SK-N-SH (cell line): ENCODE measurements at regions not wholly inside any gene's neighbourhood (a gene's known extent, or its start where the extent isn't known, plus 50 kb on each side); places are given as distances from the start of the nearest gene placed in this dataset.

Experiments used
- CTCF ChIA-PET: fragments of 300-600, 350-600 bp; formaldehyde crosslinking; extraction: SDS; loops from one replicate; lab custom pipeline; 2021; lab: Yijun Ruan, JAX
- POLR2A ChIA-PET: fragments of 350-600 bp; sonication (Branson Sonifier 250); formaldehyde crosslinking; extraction: SDS; loops from one replicate; lab custom pipeline; 2020; ENCODE audit warnings: antibody characterized with exemption, inconsistent platforms; lab: Yijun Ruan, JAX
- DNase-seq: peaks from one replicate; pipeline ENCODE4 v3.0.0; 2012
- H2AFZ ChIP-seq: fragments of 200-600 bp; sonication (generic); 2 replicates; pipeline ENCODE4 v1.8.1; 2016; ENCODE audit warnings: antibody characterized with exemption, mild to moderate bottlenecking, low read depth
- H3F3A ChIP-seq: fragments of 200-600 bp; sonication (generic); replicated peaks from 2 replicates; pipeline ENCODE3; 2016; ENCODE audit warnings: antibody characterized with exemption, mild to moderate bottlenecking; ENCODE audit not compliant: insufficient read depth
- H3K27ac ChIP-seq, 2 experiments: fragments of 200-500 bp in 1 of 2; fragments of 200-600 bp in 1 of 2; sonication (Bioruptor generic) in 1 of 2; sonication (generic), shearing (Covaris generic) in 1 of 2; 2 replicates each; pipeline versions ENCODE4 v1.5.1 to v1.6.1; 2014 to 2016; ENCODE audit warnings: low read depth in 2 of 2, inconsistent platforms in 1 of 2, low read length in 1 of 2, mild to moderate bottlenecking in 1 of 2, mixed read lengths in 1 of 2
- H3K27me3 ChIP-seq: fragments of 200-600 bp; sonication (generic), shearing (Covaris generic); 2 replicates; pipeline ENCODE4 v1.6.1; 2016; ENCODE audit warnings: mixed run types; ENCODE audit not compliant: insufficient read depth
- H3K36me3 ChIP-seq, 2 experiments: fragments of 200-500 bp in 1 of 2; fragments of 200-600 bp in 1 of 2; sonication (Bioruptor generic) in 1 of 2; sonication (generic) in 1 of 2; replicated peaks in 1 of 2; 2 replicates each; pipeline versions ENCODE3 to v1.5.1; 2014 to 2016; ENCODE audit warnings: low read length in 1 of 2, mild to moderate bottlenecking in 1 of 2; ENCODE audit not compliant: insufficient read depth in 2 of 2, control insufficient read depth in 1 of 2
- H3K4me1 ChIP-seq, 2 experiments: fragments of 200-500 bp in 1 of 2; fragments of 200-600 bp in 1 of 2; sonication (Bioruptor generic) in 1 of 2; sonication (generic), shearing (Covaris generic) in 1 of 2; 2 replicates each; pipeline versions ENCODE4 v1.5.1 to v1.6.1; 2014 to 2016; ENCODE audit warnings: low read depth in 1 of 2, low read length in 1 of 2, mixed run types in 1 of 2; ENCODE audit not compliant: insufficient read depth in 2 of 2, control insufficient read depth in 1 of 2
- H3K4me2 ChIP-seq: fragments of 200-600 bp; sonication (generic), shearing (Covaris generic); 2 replicates; pipeline ENCODE4 v1.6.1; 2017; ENCODE audit warnings: mixed run types
- H3K4me3 ChIP-seq, 2 experiments: fragments of 200-500 bp in 1 of 2; fragments of 200-600 bp in 1 of 2; sonication (Bioruptor generic) in 1 of 2; sonication (generic), shearing (Covaris generic) in 1 of 2; 2 replicates each; pipeline versions ENCODE4 v1.5.1 to v1.8.1; 2014 to 2016; ENCODE audit warnings: low read depth in 2 of 2, inconsistent platforms in 1 of 2, low read length in 1 of 2, mild to moderate bottlenecking in 1 of 2, mixed read lengths in 1 of 2, moderate library complexity in 1 of 2
- H3K79me2 ChIP-seq: fragments of 200-600 bp; sonication (generic); 2 replicates; pipeline ENCODE4 v1.8.1; 2017; ENCODE audit warnings: mild to moderate bottlenecking; ENCODE audit not compliant: insufficient read depth
- H3K9ac ChIP-seq: fragments of 200-600 bp; sonication (generic); 2 replicates; pipeline ENCODE4 v1.6.1; 2017; ENCODE audit warnings: mixed run types
- H3K9me2 ChIP-seq: fragments of 200-600 bp; sonication (generic); 2 replicates; pipeline ENCODE4 v1.6.1; 2017; ENCODE audit warnings: mixed run types
- H3K9me3 ChIP-seq: fragments of 200-600 bp; sonication (generic); 2 replicates; pipeline ENCODE4 v1.6.1; 2017; ENCODE audit warnings: mixed run types, mild to moderate bottlenecking, moderate library complexity
- H4K20me1 ChIP-seq: fragments of 200-600 bp; sonication (generic); 2 replicates; pipeline ENCODE4 v1.6.1; 2017; ENCODE audit warnings: mild to moderate bottlenecking, mixed run types; ENCODE audit not compliant: insufficient read depth
- ELF1 ChIP-seq: IDR thresholded peaks from 2 replicates; pipeline ENCODE4 v1.4.0; 2012
- EP300 ChIP-seq, 2 experiments: IDR thresholded peaks; 2 replicates each; pipeline versions ENCODE4 v1.4.0 to v1.6.1; 2012; ENCODE audit warnings: borderline replicate concordance in 1 of 2, low read depth in 1 of 2, low read length in 1 of 2
- EZH2phosphoT487 ChIP-seq: fragments of 200-600 bp; sonication (generic); IDR thresholded peaks from 2 replicates; pipeline ENCODE4 v1.6.1; 2017; ENCODE audit warnings: low read depth, mixed run types, mild to moderate bottlenecking, antibody characterized with exemption, moderate library complexity, borderline replicate concordance
- FOSL2 ChIP-seq: IDR thresholded peaks from 2 replicates; pipeline ENCODE4 v1.4.0; 2012; ENCODE audit warnings: low read depth, mild to moderate bottlenecking, moderate library complexity, borderline replicate concordance
- FOXM1 ChIP-seq: IDR thresholded peaks from 2 replicates; pipeline ENCODE4 v1.4.0; 2012; ENCODE audit warnings: low read depth, mild to moderate bottlenecking
- GABPA ChIP-seq: IDR thresholded peaks from 2 replicates; pipeline ENCODE4 v1.4.0; 2012; ENCODE audit warnings: low read depth, mild to moderate bottlenecking
- MEF2A ChIP-seq: IDR thresholded peaks from 2 replicates; pipeline ENCODE4 v1.4.0; 2012; ENCODE audit warnings: low read depth, borderline replicate concordance
- NFIC ChIP-seq: IDR thresholded peaks from 2 replicates; pipeline ENCODE4 v1.4.0; 2012; ENCODE audit warnings: borderline replicate concordance
- RAD21 ChIP-seq: IDR thresholded peaks from 2 replicates; pipeline ENCODE4 v1.6.1; 2012; ENCODE audit warnings: mild to moderate bottlenecking, low read length
- RCOR1 ChIP-seq: fragments of 150-350 bp; IDR thresholded peaks from 2 replicates; pipeline ENCODE4 v1.6.1; 2017; ENCODE audit warnings: antibody characterized with exemption, low read length
- RXRA ChIP-seq: IDR thresholded peaks from 2 replicates; pipeline ENCODE4 v1.4.0; 2012; ENCODE audit warnings: low read depth, mild to moderate bottlenecking, borderline replicate concordance
- SIN3A ChIP-seq: IDR thresholded peaks from 2 replicates; pipeline ENCODE4 v1.6.1; 2012; ENCODE audit warnings: low read depth, mild to moderate bottlenecking, low read length, moderate library complexity, borderline replicate concordance
- TAF1 ChIP-seq: IDR thresholded peaks from 2 replicates; pipeline ENCODE4 v1.6.1; 2012; ENCODE audit warnings: low read depth, mild to moderate bottlenecking, low read length, moderate library complexity, borderline replicate concordance
- TEAD4 ChIP-seq: IDR thresholded peaks from 2 replicates; pipeline ENCODE4 v1.4.0; 2012; ENCODE audit warnings: mild to moderate bottlenecking, borderline replicate concordance; ENCODE audit not compliant: insufficient read depth
- YY1 ChIP-seq: IDR thresholded peaks from 2 replicates; pipeline ENCODE4 v1.4.0; 2012; ENCODE audit warnings: low read depth, mild to moderate bottlenecking
- WGBS: methylation state at CpG from one replicate; pipeline ENCODE4 v1.1.6; 2017; ENCODE audit warnings: low lambda C conversion rate; 5-methylcytosine and 5-hydroxymethylcytosine counted together
- TF ChIP-seq, protein P1 (sequence below): IDR thresholded peaks from 2 replicates; pipeline ENCODE4 v1.4.0; 2012; ENCODE audit warnings: low read depth, borderline replicate concordance
- TF ChIP-seq, protein P2 (sequence below): fragments of 150-350 bp; IDR thresholded peaks from 2 replicates; pipeline ENCODE4 v1.6.1; 2017; ENCODE audit warnings: antibody characterized with exemption, low read length, low read depth, borderline replicate concordance
- TF ChIP-seq, protein P3 (sequence below): fragments of 200-600 bp; sonication (generic); IDR thresholded peaks from 2 replicates; pipeline ENCODE4 v1.6.1; 2017; ENCODE audit warnings: antibody characterized with exemption, mild to moderate bottlenecking, moderate library complexity
- TF ChIP-seq, protein P4 (sequence below): IDR thresholded peaks from 2 replicates; pipeline ENCODE4; 2012
- TF ChIP-seq, protein P5 (sequence below): IDR thresholded peaks from 2 replicates; pipeline ENCODE4 v1.6.1; 2012; ENCODE audit warnings: mild to moderate bottlenecking, low read depth, low read length, moderate library complexity

DNA sequence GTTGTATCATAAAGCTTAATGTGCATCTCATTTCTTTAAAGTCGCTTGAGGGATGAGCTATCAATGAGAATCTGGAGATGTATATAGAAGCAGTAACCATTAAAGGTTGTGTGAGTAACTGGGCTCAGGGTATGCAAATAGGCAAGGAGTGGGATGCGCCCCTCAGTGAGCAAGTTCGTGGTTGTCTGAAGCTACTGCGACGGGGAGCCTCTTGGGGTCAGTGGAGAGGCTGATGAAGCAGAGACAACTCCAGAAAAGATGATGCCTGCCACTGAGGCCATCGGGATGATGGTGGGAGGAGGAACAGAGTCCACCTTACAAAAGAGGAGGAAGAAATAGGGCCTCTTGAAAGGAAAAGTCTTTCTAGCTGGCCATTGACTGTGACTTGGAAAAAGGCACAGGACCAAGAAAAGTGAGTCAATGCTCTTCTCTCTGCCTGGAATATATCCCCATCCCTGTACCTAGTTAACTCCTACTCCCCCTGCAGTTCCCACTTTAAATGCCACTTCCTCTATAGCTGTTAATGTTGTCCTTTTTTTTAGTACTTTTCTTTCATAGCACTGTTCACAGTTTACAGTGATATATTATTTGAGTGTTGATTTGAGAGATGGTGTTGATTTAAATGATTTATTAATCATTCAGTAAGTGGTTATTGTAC lies 51.4 kb upstream of the LSM6 start:
- H3K27me3 ChIP-seq = no peaks in the 10 kb centered on the region
- no peak for DNase-seq

More for the DNA sequence above, 51.4 kb upstream of the LSM6 start:
- 66% methylated on average over 6 of the region's 6 CpGs for WGBS
- Histone ChIP-seq H3K9me2 (no peaks in the 10 kb centered on the region), H3K4me2 (no peak overlapping the region), H3K79me2 (no peaks in the 10 kb centered on the region), H3K36me3 (no peaks in the 10 kb centered on the region), H3K4me3 (no peak overlapping the region), H3K9ac (no peak overlapping the region), H3K9me3 (no peaks in the 10 kb centered on the region), H3K4me1 (no peaks in the 10 kb centered on the region), H3F3A (no peaks in the 10 kb centered on the region), H3K27ac (no peak overlapping the region), H2AFZ (no peak overlapping the region), H4K20me1 (no peaks in the 10 kb centered on the region)
- POLR2A ChIA-PET = no interaction called here
- TF ChIP-seq RXRA = no peak
- TF ChIP-seq, protein P1, sequence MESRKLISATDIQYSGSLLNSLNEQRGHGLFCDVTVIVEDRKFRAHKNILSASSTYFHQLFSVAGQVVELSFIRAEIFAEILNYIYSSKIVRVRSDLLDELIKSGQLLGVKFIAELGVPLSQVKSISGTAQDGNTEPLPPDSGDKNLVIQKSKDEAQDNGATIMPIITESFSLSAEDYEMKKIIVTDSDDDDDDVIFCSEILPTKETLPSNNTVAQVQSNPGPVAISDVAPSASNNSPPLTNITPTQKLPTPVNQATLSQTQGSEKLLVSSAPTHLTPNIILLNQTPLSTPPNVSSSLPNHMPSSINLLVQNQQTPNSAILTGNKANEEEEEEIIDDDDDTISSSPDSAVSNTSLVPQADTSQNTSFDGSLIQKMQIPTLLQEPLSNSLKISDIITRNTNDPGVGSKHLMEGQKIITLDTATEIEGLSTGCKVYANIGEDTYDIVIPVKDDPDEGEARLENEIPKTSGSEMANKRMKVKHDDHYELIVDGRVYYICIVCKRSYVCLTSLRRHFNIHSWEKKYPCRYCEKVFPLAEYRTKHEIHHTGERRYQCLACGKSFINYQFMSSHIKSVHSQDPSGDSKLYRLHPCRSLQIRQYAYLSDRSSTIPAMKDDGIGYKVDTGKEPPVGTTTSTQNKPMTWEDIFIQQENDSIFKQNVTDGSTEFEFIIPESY = no peak
- TF ChIP-seq ELF1 = no peak
- no peak for TF ChIP-seq TAF1
- TF ChIP-seq FOXM1 = no peak
- TF ChIP-seq GABPA = no peak
- no peak for TF ChIP-seq RCOR1
- TF ChIP-seq MEF2A = no peak
- no peak for TF ChIP-seq RAD21
- TF ChIP-seq, protein P2, sequence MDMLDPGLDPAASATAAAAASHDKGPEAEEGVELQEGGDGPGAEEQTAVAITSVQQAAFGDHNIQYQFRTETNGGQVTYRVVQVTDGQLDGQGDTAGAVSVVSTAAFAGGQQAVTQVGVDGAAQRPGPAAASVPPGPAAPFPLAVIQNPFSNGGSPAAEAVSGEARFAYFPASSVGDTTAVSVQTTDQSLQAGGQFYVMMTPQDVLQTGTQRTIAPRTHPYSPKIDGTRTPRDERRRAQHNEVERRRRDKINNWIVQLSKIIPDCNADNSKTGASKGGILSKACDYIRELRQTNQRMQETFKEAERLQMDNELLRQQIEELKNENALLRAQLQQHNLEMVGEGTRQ = no peak
- TF ChIP-seq, protein P3, sequence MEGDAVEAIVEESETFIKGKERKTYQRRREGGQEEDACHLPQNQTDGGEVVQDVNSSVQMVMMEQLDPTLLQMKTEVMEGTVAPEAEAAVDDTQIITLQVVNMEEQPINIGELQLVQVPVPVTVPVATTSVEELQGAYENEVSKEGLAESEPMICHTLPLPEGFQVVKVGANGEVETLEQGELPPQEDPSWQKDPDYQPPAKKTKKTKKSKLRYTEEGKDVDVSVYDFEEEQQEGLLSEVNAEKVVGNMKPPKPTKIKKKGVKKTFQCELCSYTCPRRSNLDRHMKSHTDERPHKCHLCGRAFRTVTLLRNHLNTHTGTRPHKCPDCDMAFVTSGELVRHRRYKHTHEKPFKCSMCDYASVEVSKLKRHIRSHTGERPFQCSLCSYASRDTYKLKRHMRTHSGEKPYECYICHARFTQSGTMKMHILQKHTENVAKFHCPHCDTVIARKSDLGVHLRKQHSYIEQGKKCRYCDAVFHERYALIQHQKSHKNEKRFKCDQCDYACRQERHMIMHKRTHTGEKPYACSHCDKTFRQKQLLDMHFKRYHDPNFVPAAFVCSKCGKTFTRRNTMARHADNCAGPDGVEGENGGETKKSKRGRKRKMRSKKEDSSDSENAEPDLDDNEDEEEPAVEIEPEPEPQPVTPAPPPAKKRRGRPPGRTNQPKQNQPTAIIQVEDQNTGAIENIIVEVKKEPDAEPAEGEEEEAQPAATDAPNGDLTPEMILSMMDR = no peak
- TF ChIP-seq NFIC = no peak
- no peak for TF ChIP-seq YY1
- no peak for TF ChIP-seq EZH2phosphoT487
- TF ChIP-seq EP300 (IDR thresholded peaks at IDR 0.05; ENCODE audit: borderline replicate concordance in 1 of 2, low read depth in 1 of 2, low read length in 1 of 2) = no peak
- TF ChIP-seq FOSL2 = no peak
- TF ChIP-seq, protein P4, sequence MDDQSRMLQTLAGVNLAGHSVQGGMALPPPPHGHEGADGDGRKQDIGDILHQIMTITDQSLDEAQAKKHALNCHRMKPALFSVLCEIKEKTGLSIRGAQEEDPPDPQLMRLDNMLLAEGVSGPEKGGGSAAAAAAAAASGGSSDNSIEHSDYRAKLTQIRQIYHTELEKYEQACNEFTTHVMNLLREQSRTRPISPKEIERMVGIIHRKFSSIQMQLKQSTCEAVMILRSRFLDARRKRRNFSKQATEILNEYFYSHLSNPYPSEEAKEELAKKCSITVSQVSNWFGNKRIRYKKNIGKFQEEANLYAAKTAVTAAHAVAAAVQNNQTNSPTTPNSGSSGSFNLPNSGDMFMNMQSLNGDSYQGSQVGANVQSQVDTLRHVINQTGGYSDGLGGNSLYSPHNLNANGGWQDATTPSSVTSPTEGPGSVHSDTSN = no peak
- TF ChIP-seq, protein P5, sequence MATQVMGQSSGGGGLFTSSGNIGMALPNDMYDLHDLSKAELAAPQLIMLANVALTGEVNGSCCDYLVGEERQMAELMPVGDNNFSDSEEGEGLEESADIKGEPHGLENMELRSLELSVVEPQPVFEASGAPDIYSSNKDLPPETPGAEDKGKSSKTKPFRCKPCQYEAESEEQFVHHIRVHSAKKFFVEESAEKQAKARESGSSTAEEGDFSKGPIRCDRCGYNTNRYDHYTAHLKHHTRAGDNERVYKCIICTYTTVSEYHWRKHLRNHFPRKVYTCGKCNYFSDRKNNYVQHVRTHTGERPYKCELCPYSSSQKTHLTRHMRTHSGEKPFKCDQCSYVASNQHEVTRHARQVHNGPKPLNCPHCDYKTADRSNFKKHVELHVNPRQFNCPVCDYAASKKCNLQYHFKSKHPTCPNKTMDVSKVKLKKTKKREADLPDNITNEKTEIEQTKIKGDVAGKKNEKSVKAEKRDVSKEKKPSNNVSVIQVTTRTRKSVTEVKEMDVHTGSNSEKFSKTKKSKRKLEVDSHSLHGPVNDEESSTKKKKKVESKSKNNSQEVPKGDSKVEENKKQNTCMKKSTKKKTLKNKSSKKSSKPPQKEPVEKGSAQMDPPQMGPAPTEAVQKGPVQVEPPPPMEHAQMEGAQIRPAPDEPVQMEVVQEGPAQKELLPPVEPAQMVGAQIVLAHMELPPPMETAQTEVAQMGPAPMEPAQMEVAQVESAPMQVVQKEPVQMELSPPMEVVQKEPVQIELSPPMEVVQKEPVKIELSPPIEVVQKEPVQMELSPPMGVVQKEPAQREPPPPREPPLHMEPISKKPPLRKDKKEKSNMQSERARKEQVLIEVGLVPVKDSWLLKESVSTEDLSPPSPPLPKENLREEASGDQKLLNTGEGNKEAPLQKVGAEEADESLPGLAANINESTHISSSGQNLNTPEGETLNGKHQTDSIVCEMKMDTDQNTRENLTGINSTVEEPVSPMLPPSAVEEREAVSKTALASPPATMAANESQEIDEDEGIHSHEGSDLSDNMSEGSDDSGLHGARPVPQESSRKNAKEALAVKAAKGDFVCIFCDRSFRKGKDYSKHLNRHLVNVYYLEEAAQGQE = no peak
- TF ChIP-seq SIN3A = no peak
- TF ChIP-seq TEAD4 = no peak
- CTCF ChIA-PET = interaction anchor here (1.9 kb wide), 1 partner anchor 29 kb away, joined by 6 read pairs; no protein-coding TSS in a partner anchor
